ENCODE measurements at regions not wholly inside any gene's neighbourhood (a gene's known extent, or its start where the extent isn't known, plus 50 kb on each side); places are given as distances from the start of the nearest gene placed in this dataset.

DNA sequence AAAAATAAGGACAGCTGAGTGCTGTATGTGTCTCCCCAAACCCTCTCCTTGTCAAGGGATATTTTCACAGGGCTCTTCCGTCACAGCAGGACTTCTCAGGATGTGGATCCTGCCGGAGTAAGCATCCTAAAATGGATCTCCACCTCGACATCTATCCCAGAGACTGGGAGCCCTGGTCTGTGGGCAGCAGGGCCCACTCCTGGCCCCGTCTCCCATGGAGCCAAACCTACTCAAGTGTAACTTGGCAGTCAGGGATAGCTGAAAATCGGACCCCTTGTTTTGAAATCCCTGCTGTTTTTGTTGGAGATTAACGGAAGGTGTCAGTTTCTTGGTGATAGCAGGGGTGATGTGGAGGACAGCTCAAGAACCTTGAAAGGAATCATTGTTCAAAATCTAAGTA, 109.0 kb upstream of the TWIST2 start:
- intact Hi-C loops (cut with DNase I), result no loop called here
- no peaks in the 10 kb centered on the region for H3K4me1 ChIP-seq
- H3K27me3 ChIP-seq, result no peaks in the 10 kb centered on the region
- H3K36me3 ChIP-seq, result no peaks in the 10 kb centered on the region
- H3K9me3 ChIP-seq, result no peaks in the 10 kb centered on the region
- ATAC-seq (no peak), DNase-seq (no peak)
- H3K4me3 ChIP-seq, result no peak overlapping the region
- TF ChIP-seq POLR2A (IDR thresholded peaks at IDR 0.05) (no peak), CTCF (IDR thresholded peaks at IDR 0.05) (no peak)
- WGBS (ENCODE audit: insufficient coverage, low coverage, low lambda C conversion rate, missing lambda C conversion rate), result 58% methylated on average over 6 of the region's 6 CpGs
- no peak overlapping the region for H3K27ac ChIP-seq

DNA sequence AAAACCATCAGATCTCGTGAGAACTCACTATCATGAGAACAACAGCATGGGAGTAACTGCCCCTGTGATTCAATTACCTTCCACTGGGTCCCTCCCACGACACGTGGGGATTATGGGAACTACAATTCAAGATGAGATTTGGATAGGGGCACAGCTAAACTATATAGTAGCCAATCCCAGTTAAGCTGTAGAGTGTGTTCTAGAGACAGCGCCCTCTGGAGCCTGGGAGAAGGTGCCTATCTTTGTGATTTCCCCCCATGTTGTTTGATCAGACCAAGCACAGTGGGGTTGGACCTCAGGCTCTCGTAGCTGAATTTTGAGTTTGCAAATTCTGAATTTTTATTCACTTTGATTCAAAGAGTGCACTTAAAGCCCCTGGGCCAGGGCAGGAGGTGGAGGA, 108.2 kb upstream of the TWIST2 start:
- intact Hi-C loops (cut with DNase I), result no loop called here
- ATAC-seq, result no peak
- H3K4me1 ChIP-seq, result no peaks in the 10 kb centered on the region

DNA sequence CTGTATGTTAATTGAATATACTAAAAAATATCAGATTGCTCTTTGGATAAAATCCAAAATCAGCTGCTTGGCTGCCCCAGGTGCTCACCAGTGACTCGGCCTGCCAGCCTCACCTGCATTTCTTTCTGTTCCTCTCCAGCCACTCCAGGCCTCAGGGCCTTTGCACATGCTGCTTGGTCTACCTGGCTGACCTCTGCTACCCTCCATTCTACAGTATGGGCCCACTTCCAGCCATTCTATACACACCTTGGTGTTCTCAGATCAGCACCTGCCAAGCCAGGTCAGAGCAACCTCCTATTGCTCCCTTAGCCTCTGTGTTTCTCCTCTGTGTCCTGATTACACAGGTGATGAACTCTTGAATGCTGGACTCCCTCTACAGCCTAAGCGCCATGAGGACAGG, 106.6 kb upstream of the TWIST2 start:
- Histone ChIP-seq H3K9me3 (no peaks in the 10 kb centered on the region), H3K27ac (no peak overlapping the region), H3K4me3 (no peak overlapping the region), H3K27me3 (no peaks in the 10 kb centered on the region), H3K4me1 (no peaks in the 10 kb centered on the region), H3K36me3 (no peaks in the 10 kb centered on the region)
- TF ChIP-seq POLR2A (IDR thresholded peaks at IDR 0.05) (no peak), CTCF (IDR thresholded peaks at IDR 0.05) (no peak)
- 67% methylated on average over 2 of the region's 2 CpGs for WGBS (ENCODE audit: insufficient coverage, low coverage, low lambda C conversion rate, missing lambda C conversion rate)
- ATAC-seq, result no peak
- DNase-seq, result no peak
- intact Hi-C loops (cut with DNase I), result no loop called here

More for the DNA sequence above, 108.2 kb upstream of the TWIST2 start:
- WGBS (ENCODE audit: insufficient coverage, low coverage, low lambda C conversion rate, missing lambda C conversion rate), result 60% methylated on average over 5 of the region's 5 CpGs
- Histone ChIP-seq H3K27ac (no peak overlapping the region), H3K36me3 (no peaks in the 10 kb centered on the region), H3K4me3 (no peak overlapping the region), H3K27me3 (no peaks in the 10 kb centered on the region), H3K9me3 (no peaks in the 10 kb centered on the region)
- no peak for DNase-seq
- no peak for TF ChIP-seq POLR2A (IDR thresholded peaks at IDR 0.05)
- TF ChIP-seq CTCF (IDR thresholded peaks at IDR 0.05), result no peak

- ATAC-seq (no peak), DNase-seq (no peak)
- H3K36me3 ChIP-seq, result no peaks in the 10 kb centered on the region
- no peaks in the 10 kb centered on the region for H3K27me3 ChIP-seq
- intact Hi-C loops (cut with DNase I), result no loop called here
- no peak for TF ChIP-seq POLR2A (IDR thresholded peaks at IDR 0.05)
- no peak for TF ChIP-seq CTCF (IDR thresholded peaks at IDR 0.05)
- H3K9me3 ChIP-seq, result no peaks in the 10 kb centered on the region
- no peak overlapping the region for H3K27ac ChIP-seq
- 40% methylated on average over 1 of the region's 3 CpGs for WGBS (ENCODE audit: insufficient coverage, low coverage, low lambda C conversion rate, missing lambda C conversion rate)
- H3K4me1 ChIP-seq, result no peaks in the 10 kb centered on the region
- H3K4me3 ChIP-seq, result no peak overlapping the region
Measured at GRCh38 chr2:238742066-238742465, 105.8 kb upstream of the TWIST2 start.

DNA sequence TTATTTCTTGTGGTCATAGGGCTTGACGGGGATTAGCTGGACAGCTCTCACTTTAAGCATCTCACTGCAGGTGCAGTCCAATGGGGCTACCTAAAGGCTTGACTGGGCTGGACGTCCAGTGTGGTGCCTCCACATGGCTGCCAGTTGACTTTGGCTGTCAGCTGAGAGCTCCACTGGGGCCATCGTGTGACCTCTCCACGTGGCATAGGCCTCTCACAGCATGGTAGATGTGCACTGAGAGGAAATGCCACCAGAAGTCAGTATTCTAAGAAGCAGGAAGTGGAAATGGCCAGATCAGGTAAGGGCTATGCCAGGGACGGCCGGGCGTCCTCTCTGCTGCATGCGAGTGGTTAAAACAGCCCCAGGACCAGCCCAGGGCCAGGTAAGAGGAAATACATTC, 105.2 kb upstream of the TWIST2 start:
- no peak for TF ChIP-seq CTCF (IDR thresholded peaks at IDR 0.05)
- no peak for TF ChIP-seq POLR2A (IDR thresholded peaks at IDR 0.05)
- DNase-seq (no peak), ATAC-seq (no peak)
- Histone ChIP-seq H3K9me3 (no peaks in the 10 kb centered on the region), H3K4me1 (no peaks in the 10 kb centered on the region), H3K4me3 (no peak overlapping the region), H3K36me3 (no peaks in the 10 kb centered on the region), H3K27ac (no peak overlapping the region), H3K27me3 (no peaks in the 10 kb centered on the region)
- WGBS (ENCODE audit: insufficient coverage, low coverage, low lambda C conversion rate, missing lambda C conversion rate), result 54% methylated on average over 2 of the region's 8 CpGs
- intact Hi-C loops (cut with DNase I), result no loop called here
